H1 (cell line): ENCODE measurements at regions not wholly inside any gene's neighbourhood (a gene's known extent, or its start where the extent isn't known, plus 50 kb on each side); places are given as distances from the start of the nearest gene placed in this dataset.

Source experiments
- CTCF ChIA-PET: fragments of 300-600 bp; sonication (Branson Sonifier 250); formaldehyde crosslinking; loops from one replicate; lab custom pipeline; 2021; ENCODE audit not compliant: partially characterized antibody; lab: Charles Lee
- POLR2A ChIA-PET: fragments of 300-600 bp; sonication (Branson Sonifier 250); formaldehyde crosslinking; loops from one replicate; lab custom pipeline; 2021; ENCODE audit warnings: inconsistent platforms; ENCODE audit not compliant: partially characterized antibody; lab: Charles Lee
- DNase-seq, 2 experiments: peaks; one replicate each; pipeline versions ENCODE4 v3.0.0 to v3.0.0-alpha.2; 2010 to 2022; ENCODE audit warnings: low spot score in 2 of 2, low read depth in 1 of 2, mixed read lengths in 1 of 2
- FAIRE-seq: peaks from 2 replicates; lab custom pipeline; 2011; peaks lifted over from hg19 to GRCh38; lab: Jason Lieb, UNC
- H2AFZ ChIP-seq: 2 replicates; pipeline ENCODE4 v1.8.1; 2012; ENCODE audit warnings: low read length, inconsistent platforms
- H2AK5ac ChIP-seq: 2 replicates; pipeline ENCODE4 v1.6.1; 2013; ENCODE audit warnings: low read depth, low read length
- H2BK120ac ChIP-seq: replicated peaks from 2 replicates; pipeline ENCODE3; 2013; ENCODE audit warnings: low read depth, low read length, inconsistent platforms
- H2BK12ac ChIP-seq: 2 replicates; pipeline ENCODE4 v1.6.1; 2013; ENCODE audit warnings: low read depth, low read length
- H2BK15ac ChIP-seq: 2 replicates; pipeline ENCODE4 v1.6.1; 2013; ENCODE audit warnings: low read length
- H2BK20ac ChIP-seq: 2 replicates; pipeline ENCODE4 v1.6.1; 2013; ENCODE audit warnings: low read length
- H2BK5ac ChIP-seq: 2 replicates; pipeline ENCODE4 v1.6.1; 2013; ENCODE audit warnings: low read depth, low read length
- H3K14ac ChIP-seq: 2 replicates; pipeline ENCODE4 v1.6.1; 2013; ENCODE audit warnings: inconsistent platforms; ENCODE audit not compliant: insufficient read length
- H3K18ac ChIP-seq: 2 replicates; pipeline ENCODE4 v1.6.1; 2013; ENCODE audit warnings: low read length; ENCODE audit errors: extremely low read depth
- H3K23ac ChIP-seq: 2 replicates; pipeline ENCODE4 v1.6.1; 2013; ENCODE audit warnings: inconsistent platforms; ENCODE audit not compliant: insufficient read length
- H3K23me2 ChIP-seq: 2 replicates; pipeline ENCODE4 v1.6.1; 2013; ENCODE audit warnings: low read depth, low read length
- H3K27ac ChIP-seq: 2 replicates; pipeline ENCODE4 v1.6.1; 2011; ENCODE audit warnings: low read depth, low read length, inconsistent platforms
- H3K27me3 ChIP-seq, 4 experiments: replicated peaks in 1 of 4; 1 replicate in 1 of 4; 2 replicates in 3 of 4; pipeline versions ENCODE4 v1.6.1 to v1.8.1; 2011 to 2013; ENCODE audit warnings: low read length in 3 of 4, mild to moderate bottlenecking in 3 of 4, inconsistent platforms in 2 of 4, mixed read lengths in 2 of 4, moderate library complexity in 1 of 4; ENCODE audit not compliant: control insufficient read depth in 3 of 4, insufficient read depth in 3 of 4; ENCODE audit errors: extremely low read depth in 1 of 4
- H3K36me3 ChIP-seq, 4 experiments: 2 replicates each; pipeline versions ENCODE4 v1.6.1 to v1.8.1; 2011 to 2013; ENCODE audit warnings: mild to moderate bottlenecking in 4 of 4, low read length in 3 of 4, moderate library complexity in 2 of 4, control low read depth in 1 of 4, inconsistent platforms in 1 of 4; ENCODE audit not compliant: insufficient read depth in 4 of 4, control insufficient read depth in 2 of 4
- H3K4ac ChIP-seq: replicated peaks from 2 replicates; pipeline ENCODE3; 2013; ENCODE audit warnings: low read length, low read depth, mixed read lengths, inconsistent platforms; ENCODE audit not compliant: insufficient read length
- H3K4me1 ChIP-seq, 4 experiments: replicated peaks in 1 of 4; 1 replicate in 1 of 4; 2 replicates in 3 of 4; pipeline versions ENCODE4 v1.6.1 to v1.8.1; 2011 to 2013; ENCODE audit warnings: low read length in 3 of 4, inconsistent platforms in 2 of 4, mixed read lengths in 1 of 4; ENCODE audit not compliant: insufficient read depth in 4 of 4, control insufficient read depth in 3 of 4
- H3K4me2 ChIP-seq, 2 experiments: 2 replicates each; pipeline versions ENCODE4 v1.6.1 to v1.8.1; 2011 to 2013; ENCODE audit warnings: low read depth in 2 of 2, low read length in 2 of 2, control low read depth in 1 of 2, inconsistent platforms in 1 of 2, mild to moderate bottlenecking in 1 of 2; ENCODE audit not compliant: insufficient read depth in 1 of 2
- H3K4me3 ChIP-seq, 4 experiments: fragments of 200-600, 300-600 bp in 1 of 4; sonication (generic), shearing (Covaris generic), sonication (Bioruptor Twin) in 1 of 4; 2 replicates each; pipeline versions ENCODE4 v1.5.1 to v1.8.1; 2011 to 2016; ENCODE audit warnings: low read length in 4 of 4, low read depth in 3 of 4, control low read depth in 2 of 4, inconsistent platforms in 2 of 4, mild to moderate bottlenecking in 2 of 4, mixed read lengths in 1 of 4, moderate library complexity in 1 of 4; ENCODE audit not compliant: insufficient read depth in 2 of 4; ENCODE audit errors: extremely low read depth in 1 of 4
- H3K56ac ChIP-seq: replicated peaks from 2 replicates; pipeline ENCODE3; 2013; ENCODE audit warnings: low read depth, mild to moderate bottlenecking, mixed read lengths, low read length, inconsistent platforms; ENCODE audit not compliant: insufficient read length
- H3K79me1 ChIP-seq: 2 replicates; pipeline ENCODE4 v1.6.1; 2013; ENCODE audit warnings: low read depth, low read length, control low read depth
- H3K79me2 ChIP-seq, 2 experiments: 2 replicates each; pipeline versions ENCODE4 v1.6.1 to v1.8.1; 2012 to 2013; ENCODE audit warnings: low read length in 2 of 2, mild to moderate bottlenecking in 2 of 2, inconsistent platforms in 1 of 2; ENCODE audit not compliant: insufficient read depth in 2 of 2, control insufficient read depth in 1 of 2
- H3K9ac ChIP-seq, 4 experiments: replicated peaks in 1 of 4; 1 replicate in 1 of 4; 2 replicates in 3 of 4; pipeline versions ENCODE4 v1.6.1 to v1.8.1; 2011 to 2013; ENCODE audit warnings: low read depth in 3 of 4, low read length in 3 of 4, control low read depth in 2 of 4, mild to moderate bottlenecking in 2 of 4, moderate library complexity in 2 of 4, inconsistent platforms in 1 of 4; ENCODE audit errors: extremely low read depth in 1 of 4
- H3K9me3 ChIP-seq, 2 experiments: 2 replicates each; pipeline versions ENCODE4 v1.6.1 to v1.8.1; 2012 to 2013; ENCODE audit warnings: mild to moderate bottlenecking in 2 of 2, moderate library complexity in 2 of 2, control low read depth in 1 of 2, inconsistent platforms in 1 of 2, low read depth in 1 of 2, low read length in 1 of 2, mixed read lengths in 1 of 2; ENCODE audit not compliant: insufficient read depth in 2 of 2
- H4K20me1 ChIP-seq, 2 experiments: replicated peaks in 1 of 2; 2 replicates each; pipeline versions ENCODE3 to v1.8.1; 2011 to 2013; ENCODE audit warnings: inconsistent platforms in 2 of 2, low read length in 2 of 2, mild to moderate bottlenecking in 1 of 2; ENCODE audit not compliant: insufficient read depth in 2 of 2, control insufficient read depth in 1 of 2
- H4K5ac ChIP-seq: 2 replicates; pipeline ENCODE4 v1.6.1; 2013; ENCODE audit warnings: low read length, low read depth, mixed read lengths, inconsistent platforms; ENCODE audit not compliant: insufficient read length
- H4K8ac ChIP-seq: 2 replicates; pipeline ENCODE4 v1.8.0; 2013; ENCODE audit warnings: mild to moderate bottlenecking, moderate library complexity, low read length, inconsistent platforms; ENCODE audit not compliant: insufficient read depth; ENCODE audit errors: extremely low read depth
- H4K91ac ChIP-seq: replicated peaks from 2 replicates; pipeline ENCODE3; 2013; ENCODE audit warnings: low read length, mixed read lengths, inconsistent platforms; ENCODE audit not compliant: insufficient read length
- ASH2L ChIP-seq: fragments of 200-600, 300-600 bp; sonication (generic); IDR thresholded peaks from one replicate; pipeline ENCODE4 v1.7.1; 2017; ENCODE audit warnings: low read length
- CBX8 ChIP-seq: fragments of 300-800, 300-1000 bp; sonication (generic); IDR thresholded peaks from 2 replicates; pipeline ENCODE4 v1.7.1; 2016; ENCODE audit warnings: low read depth, low read length, borderline replicate concordance
- CEBPB ChIP-seq: IDR thresholded peaks from 2 replicates; pipeline ENCODE4 v1.6.1; 2012; ENCODE audit warnings: low read depth, low read length
- CTBP2 ChIP-seq: IDR thresholded peaks from 2 replicates; pipeline ENCODE4 v1.7.0; 2011; ENCODE audit warnings: borderline replicate concordance, mild to moderate bottlenecking, moderate library complexity, mixed read lengths, low read length; ENCODE audit not compliant: insufficient read depth, insufficient read length
- EP300 ChIP-seq, 2 experiments: IDR thresholded peaks; 1 replicate in 1 of 2; 2 replicates in 1 of 2; pipeline ENCODE4 v1.6.1; 2011 to 2012; ENCODE audit warnings: low read depth in 2 of 2, low read length in 2 of 2, mild to moderate bottlenecking in 2 of 2, borderline replicate concordance in 1 of 2, inconsistent platforms in 1 of 2, moderate library complexity in 1 of 2
- FOSL1 ChIP-seq: IDR thresholded peaks from 2 replicates; pipeline ENCODE4 v1.6.1; 2011; ENCODE audit warnings: mild to moderate bottlenecking, low read depth, low read length, moderate library complexity; ENCODE audit not compliant: insufficient read depth
- GTF2F1 ChIP-seq: IDR thresholded peaks from 2 replicates; pipeline ENCODE4 v1.6.1; 2012; ENCODE audit warnings: low read depth, low read length, improper control_type of control experiment, borderline replicate concordance
- JUND ChIP-seq: IDR thresholded peaks from 2 replicates; pipeline ENCODE4 v1.6.1; 2011; ENCODE audit warnings: mild to moderate bottlenecking, improper control_type of control experiment, low read length
- POLR2A ChIP-seq, 2 experiments: IDR thresholded peaks; 1 replicate in 1 of 2; 2 replicates in 1 of 2; pipeline ENCODE4 v1.6.1; 2011; ENCODE audit warnings: low read depth in 2 of 2, low read length in 2 of 2, mild to moderate bottlenecking in 2 of 2; ENCODE audit errors: control extremely low read depth in 1 of 2
- POLR2AphosphoS5 ChIP-seq: IDR thresholded peaks from 2 replicates; pipeline ENCODE4 v1.6.1; 2011; ENCODE audit warnings: low read depth, low read length
- RFX5 ChIP-seq: IDR thresholded peaks from 2 replicates; pipeline ENCODE4 v1.6.1; 2011; ENCODE audit warnings: low read depth, low read length, improper control_type of control experiment, borderline replicate concordance
- RXRA ChIP-seq: IDR thresholded peaks from 2 replicates; pipeline ENCODE4 v1.6.1; 2011; ENCODE audit warnings: low read depth, mild to moderate bottlenecking, low read length, moderate library complexity; ENCODE audit not compliant: insufficient read depth
- SIX5 ChIP-seq: IDR thresholded peaks from 2 replicates; pipeline ENCODE4 v1.6.1; 2011; ENCODE audit warnings: mild to moderate bottlenecking, low read depth, low read length
- SRF ChIP-seq: IDR thresholded peaks from 2 replicates; pipeline ENCODE4 v1.6.1; 2011; ENCODE audit warnings: mild to moderate bottlenecking, low read depth, low read length, moderate library complexity
- YY1 ChIP-seq: IDR thresholded peaks from 2 replicates; pipeline ENCODE4 v1.6.1; 2011; ENCODE audit warnings: low read depth, mild to moderate bottlenecking, low read length
- WGBS, 2 experiments: shearing (Covaris generic) in 1 of 2; methylation state at CpG; one replicate each; pipeline versions ENCODE4 v1.1.6 to v1.1.7; 2013 to 2015; ENCODE audit warnings: low lambda C conversion rate in 2 of 2, mixed read lengths in 2 of 2, inconsistent platforms in 1 of 2, low coverage in 1 of 2, missing lambda C conversion rate in 1 of 2; ENCODE audit not compliant: insufficient replicate concordance in 2 of 2, insufficient coverage in 1 of 2, insufficient read length in 1 of 2; ENCODE audit errors: extremely low coverage in 1 of 2, missing lambda C conversion rate in 1 of 2; 5-methylcytosine and 5-hydroxymethylcytosine counted together
- TF ChIP-seq, protein P1 (sequence below): IDR thresholded peaks from 2 replicates; pipeline ENCODE4 v1.6.1; 2012; ENCODE audit warnings: inconsistent platforms

DNA sequence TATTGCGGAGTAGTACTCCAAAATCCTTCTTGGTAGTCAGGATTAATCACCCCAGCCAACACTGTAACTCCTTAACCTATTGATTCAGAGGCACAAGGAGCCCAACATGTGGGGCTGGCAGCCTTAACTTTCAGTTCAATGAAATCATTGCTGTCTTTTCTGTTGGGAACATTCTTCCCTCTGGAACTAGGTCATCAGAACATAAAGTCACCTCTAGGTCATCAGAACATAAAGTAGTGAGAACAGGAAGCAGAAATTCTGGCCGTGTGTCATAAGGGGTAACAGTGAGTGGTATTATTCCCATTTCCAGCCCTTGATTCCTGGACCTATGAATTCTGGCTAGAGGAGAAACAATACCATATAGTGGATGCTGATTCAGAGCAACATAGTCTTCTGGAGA, 71.5 kb upstream of the TNIK start:
- H2BK20ac ChIP-seq = no peak overlapping the region
- H3K27me3 ChIP-seq = no peaks in the 10 kb centered on the region
- no peak overlapping the region for H3K4me2 ChIP-seq
- H4K8ac ChIP-seq = no peak overlapping the region
- POLR2A ChIA-PET = no interaction called here
- peaks cover 0 to 6% (median 0%) of the 10 kb centered on the region in 4 experiments; a peak in 1 of 7 replicates for H3K4me1 ChIP-seq
- no peak overlapping the region for H3K23ac ChIP-seq
- no peak overlapping the region for H3K4me3 ChIP-seq
- FAIRE-seq (no peak), DNase-seq (no peak)
- no peaks in the 10 kb centered on the region for H3K79me1 ChIP-seq
- H3K4ac ChIP-seq = no peak overlapping the region
- no peaks in the 10 kb centered on the region for H3K36me3 ChIP-seq
- H3K18ac ChIP-seq = no peak overlapping the region
- H3K9ac ChIP-seq = no peak overlapping the region
- no peak overlapping the region for H4K91ac ChIP-seq
- no peak overlapping the region for H2AK5ac ChIP-seq
- no peaks in the 10 kb centered on the region for H3K79me2 ChIP-seq
- H3K27ac ChIP-seq = no peak overlapping the region
- H3K9me3 ChIP-seq = no peaks in the 10 kb centered on the region
- no peaks in the 10 kb centered on the region for H4K20me1 ChIP-seq
- no peak overlapping the region for H3K14ac ChIP-seq
- H2BK5ac ChIP-seq = no peak overlapping the region
- no peak overlapping the region for H2BK15ac ChIP-seq
- CTCF ChIA-PET = no interaction called here
- no peak overlapping the region for H2BK12ac ChIP-seq
- no peak overlapping the region for H2AFZ ChIP-seq
- no peak overlapping the region for H2BK120ac ChIP-seq
- H3K56ac ChIP-seq = no peak overlapping the region
- no peak overlapping the region for H4K5ac ChIP-seq
- no peaks in the 10 kb centered on the region for H3K23me2 ChIP-seq
- WGBS, 2 experiments = 92% methylated on average over 2 of the region's 2 CpGs; no CpG with 5 or more reads in 1 of the 2 experiments
- no peak for TF ChIP-seq SRF
- no peak for TF ChIP-seq GTF2F1
- no peak for TF ChIP-seq RFX5
- TF ChIP-seq JUND = no peak
- TF ChIP-seq, protein P1, sequence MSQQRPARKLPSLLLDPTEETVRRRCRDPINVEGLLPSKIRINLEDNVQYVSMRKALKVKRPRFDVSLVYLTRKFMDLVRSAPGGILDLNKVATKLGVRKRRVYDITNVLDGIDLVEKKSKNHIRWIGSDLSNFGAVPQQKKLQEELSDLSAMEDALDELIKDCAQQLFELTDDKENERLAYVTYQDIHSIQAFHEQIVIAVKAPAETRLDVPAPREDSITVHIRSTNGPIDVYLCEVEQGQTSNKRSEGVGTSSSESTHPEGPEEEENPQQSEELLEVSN = no peak
- TF ChIP-seq CEBPB = no peak
- no peak for TF ChIP-seq CTBP2
- no peak for TF ChIP-seq RXRA
- TF ChIP-seq ASH2L = no peak
- no peak for TF ChIP-seq YY1
- no peak for TF ChIP-seq POLR2AphosphoS5
- TF ChIP-seq POLR2A (IDR thresholded peaks at IDR 0.05; ENCODE audit: control extremely low read depth in 1 of 2, low read depth in 2 of 2, low read length in 2 of 2) = no peak
- TF ChIP-seq CBX8 = no peak
- TF ChIP-seq SIX5 = no peak
- TF ChIP-seq FOSL1 = no peak
- TF ChIP-seq EP300 (IDR thresholded peaks at IDR 0.05; ENCODE audit: borderline replicate concordance in 1 of 2, low read depth in 2 of 2, low read length in 2 of 2) = no peak
